GM12878 (cell line): ENCODE measurements at regions not wholly inside any gene's neighbourhood (a gene's known extent, or its start where the extent isn't known, plus 50 kb on each side); places are given as distances from the start of the nearest gene placed in this dataset.

Source experiments
- HCFC1 ChIP-seq: fragments of 150-350 bp; IDR thresholded peaks from 2 replicates; pipeline ENCODE4 v1.6.1; 2014; ENCODE audit warnings: low read length
- JUND ChIP-seq: IDR thresholded peaks from 2 replicates; pipeline ENCODE4 v1.6.1; 2012; ENCODE audit warnings: low read depth, mild to moderate bottlenecking, low read length, improper control_type of control experiment, moderate library complexity
- POLR2A ChIP-seq: IDR thresholded peaks from 2 replicates; pipeline ENCODE4 v1.6.1; 2011; ENCODE audit warnings: low read depth, mild to moderate bottlenecking, low read length
- POLR2AphosphoS5 ChIP-seq: IDR thresholded peaks from 2 replicates; pipeline ENCODE4 v1.6.1; 2011; ENCODE audit warnings: mild to moderate bottlenecking, low read length, inconsistent platforms

DNA sequence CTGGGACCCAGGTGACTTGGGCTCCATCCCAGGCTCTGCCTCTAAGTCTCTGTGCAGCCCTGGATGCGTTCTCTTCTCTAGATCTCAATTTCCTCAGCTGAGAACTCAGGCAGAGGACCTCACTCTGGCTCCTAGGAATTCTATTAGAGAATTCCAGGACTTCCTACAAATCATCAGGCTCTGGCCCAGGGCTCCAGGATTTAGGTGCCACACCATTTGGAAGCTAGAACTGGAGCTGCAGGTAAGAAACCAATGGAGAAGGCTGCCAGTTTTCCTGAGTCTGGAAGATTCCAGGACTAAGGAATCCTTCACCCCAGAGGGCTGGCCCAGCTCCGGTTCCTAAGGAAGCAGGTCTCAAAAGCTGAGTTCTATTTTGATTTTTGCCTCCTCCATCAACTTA lies 189.8 kb upstream of the CDH5 start:
- TF ChIP-seq POLR2AphosphoS5, result no peak
- no peak for TF ChIP-seq HCFC1
- no peak for TF ChIP-seq POLR2A
- no peak for TF ChIP-seq JUND
